GM18517 (cell line): ENCODE measurements at regions not wholly inside any gene's neighbourhood (a gene's known extent, or its start where the extent isn't known, plus 50 kb on each side); places are given as distances from the start of the nearest gene placed in this dataset.

ENCODE experiments used
- ATAC-seq: cut with Tn5 transposase; IDR thresholded peaks from one replicate; pipeline ENCODE4 v1.9.1; 2021; ENCODE audit warnings: mild to moderate bottlenecking, moderate library complexity; ENCODE audit not compliant: unreplicated experiment

GRCh38 chr1:48164571-48164970 lies 57.9 kb upstream of the SLC5A9 start:
- no peak for ATAC-seq

- no peak for ATAC-seq
Measured at GRCh38 chr1:48160486-48161132, 61.9 kb upstream of the SLC5A9 start.

- ATAC-seq: no peak
Measured at GRCh38 chr1:48139275-48139674, 83.2 kb upstream of the SLC5A9 start.

- ATAC-seq: no peak
Measured at GRCh38 chr1:48127735-48128685, 94.5 kb upstream of the SLC5A9 start.

- ATAC-seq: no peak
Measured at GRCh38 chr1:48123647-48124046, 98.9 kb upstream of the SLC5A9 start.

GRCh38 chr1:48121955-48122354 lies 100.6 kb upstream of the SLC5A9 start:
- no peak for ATAC-seq

GRCh38 chr1:48120621-48121020 lies 101.9 kb upstream of the SLC5A9 start:
- ATAC-seq: no peak

- ATAC-seq: no peak
Measured at GRCh38 chr1:48115835-48116234, 106.7 kb upstream of the SLC5A9 start.

GRCh38 chr1:48114596-48115382 lies 107.7 kb upstream of the SLC5A9 start:
- ATAC-seq: no peak

- no peak for ATAC-seq
Measured at GRCh38 chr1:48109390-48110013, 112.3 kb upstream of the TRABD2B start.

GRCh38 chr1:48107516-48107915 lies 110.3 kb upstream of the TRABD2B start:
- ATAC-seq: no peak

- ATAC-seq: no peak
Measured at GRCh38 chr1:48106049-48106448, 108.9 kb upstream of the TRABD2B start.

- ATAC-seq: no peak
Measured at GRCh38 chr1:48105165-48105564, 108.0 kb upstream of the TRABD2B start.

- ATAC-seq: no peak
Measured at GRCh38 chr1:48103495-48103894, 106.3 kb upstream of the TRABD2B start.

- no peak for ATAC-seq
Measured at GRCh38 chr1:48102766-48103165, 105.6 kb upstream of the TRABD2B start.

GRCh38 chr1:48099072-48099773 lies 102.0 kb upstream of the TRABD2B start:
- ATAC-seq: no peak

GRCh38 chr1:48093696-48094528 lies 96.7 kb upstream of the TRABD2B start:
- ATAC-seq: no peak

- ATAC-seq: no peak
Measured at GRCh38 chr1:48093147-48093546, 96.0 kb upstream of the TRABD2B start.

- no peak for ATAC-seq
Measured at GRCh38 chr1:48092401-48092800, 95.2 kb upstream of the TRABD2B start.
